ENCODE measurements at regions not wholly inside any gene's neighbourhood (a gene's known extent, or its start where the extent isn't known, plus 50 kb on each side); places are given as distances from the start of the nearest gene placed in this dataset.

DNA sequence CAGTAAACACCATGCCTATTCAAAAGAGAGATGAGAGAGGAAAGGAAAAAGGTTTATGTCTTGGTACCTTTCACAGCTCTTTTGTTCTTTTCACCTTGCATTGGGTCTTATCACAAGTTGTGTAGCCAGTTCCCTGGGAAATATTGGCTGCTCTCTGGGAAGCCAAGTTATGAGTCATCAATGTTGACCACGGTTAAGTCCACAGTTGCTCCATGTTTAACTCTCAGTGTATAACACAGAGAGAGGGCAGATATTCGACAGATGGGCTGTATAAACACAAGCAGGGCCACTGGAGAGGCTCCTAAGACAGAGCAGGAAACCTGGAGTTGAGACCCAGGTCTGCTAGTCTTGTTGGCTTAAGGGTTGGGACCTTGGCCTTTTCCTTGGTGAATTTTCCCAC is 718.6 kb downstream of the QKI start:
- Histone ChIP-seq H3K36me3 (ENCODE audit: insufficient read depth, low read length) (no peaks in the 10 kb centered on the region), H3K27ac (ENCODE audit: low read length) (no peak overlapping the region), H3K79me2 (replicated peaks; ENCODE audit: insufficient read depth, low read length) (no peaks in the 10 kb centered on the region), H3F3A (ENCODE audit: insufficient read depth, low read length, poor library complexity, severe bottlenecking) (no peaks in the 10 kb centered on the region), H3K4me2 (ENCODE audit: low read length) (no peak overlapping the region), H3K27me3 (ENCODE audit: insufficient read depth, low read depth, low read length) (no peaks in the 10 kb centered on the region), H2AFZ (ENCODE audit: low read depth, low read length) (no peak overlapping the region), H3K9me3 (ENCODE audit: low read length) (no peaks in the 10 kb centered on the region), H3K9ac (ENCODE audit: low read length) (no peak overlapping the region), H4K20me1 (ENCODE audit: insufficient read depth) (no peaks in the 10 kb centered on the region), H3K9me2 (ENCODE audit: insufficient read depth, low read length) (no peaks in the 10 kb centered on the region), H3K4me3 (ENCODE audit: low read length) (no peak overlapping the region)
- TF ChIP-seq, protein P1, sequence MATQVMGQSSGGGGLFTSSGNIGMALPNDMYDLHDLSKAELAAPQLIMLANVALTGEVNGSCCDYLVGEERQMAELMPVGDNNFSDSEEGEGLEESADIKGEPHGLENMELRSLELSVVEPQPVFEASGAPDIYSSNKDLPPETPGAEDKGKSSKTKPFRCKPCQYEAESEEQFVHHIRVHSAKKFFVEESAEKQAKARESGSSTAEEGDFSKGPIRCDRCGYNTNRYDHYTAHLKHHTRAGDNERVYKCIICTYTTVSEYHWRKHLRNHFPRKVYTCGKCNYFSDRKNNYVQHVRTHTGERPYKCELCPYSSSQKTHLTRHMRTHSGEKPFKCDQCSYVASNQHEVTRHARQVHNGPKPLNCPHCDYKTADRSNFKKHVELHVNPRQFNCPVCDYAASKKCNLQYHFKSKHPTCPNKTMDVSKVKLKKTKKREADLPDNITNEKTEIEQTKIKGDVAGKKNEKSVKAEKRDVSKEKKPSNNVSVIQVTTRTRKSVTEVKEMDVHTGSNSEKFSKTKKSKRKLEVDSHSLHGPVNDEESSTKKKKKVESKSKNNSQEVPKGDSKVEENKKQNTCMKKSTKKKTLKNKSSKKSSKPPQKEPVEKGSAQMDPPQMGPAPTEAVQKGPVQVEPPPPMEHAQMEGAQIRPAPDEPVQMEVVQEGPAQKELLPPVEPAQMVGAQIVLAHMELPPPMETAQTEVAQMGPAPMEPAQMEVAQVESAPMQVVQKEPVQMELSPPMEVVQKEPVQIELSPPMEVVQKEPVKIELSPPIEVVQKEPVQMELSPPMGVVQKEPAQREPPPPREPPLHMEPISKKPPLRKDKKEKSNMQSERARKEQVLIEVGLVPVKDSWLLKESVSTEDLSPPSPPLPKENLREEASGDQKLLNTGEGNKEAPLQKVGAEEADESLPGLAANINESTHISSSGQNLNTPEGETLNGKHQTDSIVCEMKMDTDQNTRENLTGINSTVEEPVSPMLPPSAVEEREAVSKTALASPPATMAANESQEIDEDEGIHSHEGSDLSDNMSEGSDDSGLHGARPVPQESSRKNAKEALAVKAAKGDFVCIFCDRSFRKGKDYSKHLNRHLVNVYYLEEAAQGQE (IDR thresholded peaks at IDR 0.05; ENCODE audit: borderline replicate concordance), result no peak
- TF ChIP-seq EZH2 (IDR thresholded peaks at IDR 0.05; ENCODE audit: borderline replicate concordance, insufficient read depth, low read length, poor library complexity, severe bottlenecking), result no peak
- TF ChIP-seq EP300 (conservative IDR thresholded peaks at IDR 0.05; ENCODE audit: poor library complexity, severe bottlenecking), result no peak

DNA sequence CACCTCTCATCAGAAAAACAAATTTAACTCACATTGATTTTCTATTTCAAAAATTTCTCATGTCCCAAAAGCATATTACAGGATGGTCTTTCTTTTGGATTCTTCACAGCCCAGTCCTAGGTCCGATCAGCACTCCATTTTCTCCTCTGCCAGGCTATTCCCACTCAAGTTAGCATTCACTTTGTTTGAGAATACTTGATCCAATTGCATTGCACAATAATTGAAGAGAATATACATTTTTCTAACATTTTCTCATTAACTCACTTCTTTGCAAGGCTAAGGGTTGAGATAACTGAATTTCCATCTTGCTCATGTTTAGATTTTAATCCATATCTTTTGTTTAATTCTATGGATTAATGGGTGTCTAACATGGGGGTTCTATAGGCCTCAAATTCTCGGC is 716.1 kb downstream of the QKI start:
- Histone ChIP-seq H2AFZ (ENCODE audit: low read depth, low read length) (no peak overlapping the region), H3F3A (ENCODE audit: insufficient read depth, low read length, poor library complexity, severe bottlenecking) (no peaks in the 10 kb centered on the region), H3K79me2 (replicated peaks; ENCODE audit: insufficient read depth, low read length) (no peaks in the 10 kb centered on the region), H3K9me2 (ENCODE audit: insufficient read depth, low read length) (no peaks in the 10 kb centered on the region), H3K36me3 (ENCODE audit: insufficient read depth, low read length) (no peaks in the 10 kb centered on the region), H4K20me1 (ENCODE audit: insufficient read depth) (no peaks in the 10 kb centered on the region), H3K9ac (ENCODE audit: low read length) (no peak overlapping the region), H3K27ac (ENCODE audit: low read length) (no peak overlapping the region), H3K27me3 (ENCODE audit: insufficient read depth, low read depth, low read length) (no peaks in the 10 kb centered on the region), H3K9me3 (ENCODE audit: low read length) (no peaks in the 10 kb centered on the region), H3K4me2 (ENCODE audit: low read length) (no peak overlapping the region), H3K4me3 (ENCODE audit: low read length) (no peak overlapping the region)
- TF ChIP-seq TAF1 (IDR thresholded peaks at IDR 0.05; ENCODE audit: low read depth) (no peak), EZH2 (IDR thresholded peaks at IDR 0.05; ENCODE audit: borderline replicate concordance, insufficient read depth, low read length, poor library complexity, severe bottlenecking) (no peak), RAD21 (conservative IDR thresholded peaks at IDR 0.05) (no peak), EP300 (conservative IDR thresholded peaks at IDR 0.05; ENCODE audit: poor library complexity, severe bottlenecking) (no peak), SMC3 (conservative IDR thresholded peaks at IDR 0.05; ENCODE audit: poor library complexity) (no peak)

DNA sequence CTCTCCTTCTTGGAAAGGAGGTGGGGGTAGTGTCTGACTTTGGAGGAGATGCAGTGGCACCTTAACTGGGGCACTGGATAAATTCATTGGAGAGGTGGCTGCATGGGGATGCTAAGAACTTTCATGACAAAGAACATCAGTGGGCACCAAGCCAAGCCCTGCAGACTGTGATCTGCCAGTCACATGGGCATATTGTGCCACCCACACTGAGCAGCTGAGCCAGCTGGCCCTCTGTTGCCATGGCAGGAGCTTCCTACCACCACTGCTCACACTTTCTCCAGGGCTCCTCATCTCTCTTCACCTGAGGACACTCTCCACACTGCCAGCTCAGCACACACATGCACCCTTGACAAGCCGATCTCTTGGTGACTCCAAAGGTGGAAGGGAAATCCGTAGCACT is 715.6 kb downstream of the QKI start:
- Histone ChIP-seq H3K36me3 (ENCODE audit: insufficient read depth, low read length) (no peaks in the 10 kb centered on the region), H3K27ac (ENCODE audit: low read length) (no peak overlapping the region)

More for the DNA sequence above, 715.6 kb downstream of the QKI start:
- no peak overlapping the region for H3K4me2 ChIP-seq (ENCODE audit: low read length)
- TF ChIP-seq TAF1 (IDR thresholded peaks at IDR 0.05; ENCODE audit: low read depth), result no peak
- TF ChIP-seq MXI1 (conservative IDR thresholded peaks at IDR 0.05; ENCODE audit: poor library complexity, severe bottlenecking), result no peak
- TF ChIP-seq SMC3 (conservative IDR thresholded peaks at IDR 0.05; ENCODE audit: poor library complexity), result no peak
- no peak for TF ChIP-seq RAD21 (conservative IDR thresholded peaks at IDR 0.05)
- TF ChIP-seq POLR2AphosphoS5 (IDR thresholded peaks at IDR 0.05), result no peak
- TF ChIP-seq, protein P1 (IDR thresholded peaks at IDR 0.05; ENCODE audit: borderline replicate concordance), result no peak
- TF ChIP-seq EP300 (conservative IDR thresholded peaks at IDR 0.05; ENCODE audit: poor library complexity, severe bottlenecking), result no peak
- TF ChIP-seq, protein P2, sequence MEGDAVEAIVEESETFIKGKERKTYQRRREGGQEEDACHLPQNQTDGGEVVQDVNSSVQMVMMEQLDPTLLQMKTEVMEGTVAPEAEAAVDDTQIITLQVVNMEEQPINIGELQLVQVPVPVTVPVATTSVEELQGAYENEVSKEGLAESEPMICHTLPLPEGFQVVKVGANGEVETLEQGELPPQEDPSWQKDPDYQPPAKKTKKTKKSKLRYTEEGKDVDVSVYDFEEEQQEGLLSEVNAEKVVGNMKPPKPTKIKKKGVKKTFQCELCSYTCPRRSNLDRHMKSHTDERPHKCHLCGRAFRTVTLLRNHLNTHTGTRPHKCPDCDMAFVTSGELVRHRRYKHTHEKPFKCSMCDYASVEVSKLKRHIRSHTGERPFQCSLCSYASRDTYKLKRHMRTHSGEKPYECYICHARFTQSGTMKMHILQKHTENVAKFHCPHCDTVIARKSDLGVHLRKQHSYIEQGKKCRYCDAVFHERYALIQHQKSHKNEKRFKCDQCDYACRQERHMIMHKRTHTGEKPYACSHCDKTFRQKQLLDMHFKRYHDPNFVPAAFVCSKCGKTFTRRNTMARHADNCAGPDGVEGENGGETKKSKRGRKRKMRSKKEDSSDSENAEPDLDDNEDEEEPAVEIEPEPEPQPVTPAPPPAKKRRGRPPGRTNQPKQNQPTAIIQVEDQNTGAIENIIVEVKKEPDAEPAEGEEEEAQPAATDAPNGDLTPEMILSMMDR (IDR thresholded peaks at IDR 0.05; ENCODE audit: poor library complexity, severe bottlenecking), result no peak
- no peak for TF ChIP-seq EZH2 (IDR thresholded peaks at IDR 0.05; ENCODE audit: borderline replicate concordance, insufficient read depth, low read length, poor library complexity, severe bottlenecking)
- no peaks in the 10 kb centered on the region for H4K20me1 ChIP-seq (ENCODE audit: insufficient read depth)
- H3K4me3 ChIP-seq (ENCODE audit: low read length), result no peak overlapping the region
- H3F3A ChIP-seq (ENCODE audit: insufficient read depth, low read length, poor library complexity, severe bottlenecking), result no peaks in the 10 kb centered on the region
- H2AFZ ChIP-seq (ENCODE audit: low read depth, low read length), result no peak overlapping the region
- H3K9me3 ChIP-seq (ENCODE audit: low read length), result no peaks in the 10 kb centered on the region
- H3K9me2 ChIP-seq (ENCODE audit: insufficient read depth, low read length), result no peaks in the 10 kb centered on the region
- no peak overlapping the region for H3K9ac ChIP-seq (ENCODE audit: low read length)
- no peaks in the 10 kb centered on the region for H3K79me2 ChIP-seq (replicated peaks; ENCODE audit: insufficient read depth, low read length)
- H3K27me3 ChIP-seq (ENCODE audit: insufficient read depth, low read depth, low read length), result no peaks in the 10 kb centered on the region

All from neural cell (in vitro differentiated cells).